ENCODE measurements at regions not wholly inside any gene's neighbourhood (a gene's known extent, or its start where the extent isn't known, plus 50 kb on each side); places are given as distances from the start of the nearest gene placed in this dataset.

GRCh38 chr5:173800340-173800739 is 87.8 kb upstream of the CPEB4 start:
- intact Hi-C loops (cut with micrococcal nuclease) = no loop called here

- intact Hi-C loops (cut with micrococcal nuclease) = no loop called here
Measured at GRCh38 chr5:173801006-173801405, 87.1 kb upstream of the CPEB4 start.

DNA sequence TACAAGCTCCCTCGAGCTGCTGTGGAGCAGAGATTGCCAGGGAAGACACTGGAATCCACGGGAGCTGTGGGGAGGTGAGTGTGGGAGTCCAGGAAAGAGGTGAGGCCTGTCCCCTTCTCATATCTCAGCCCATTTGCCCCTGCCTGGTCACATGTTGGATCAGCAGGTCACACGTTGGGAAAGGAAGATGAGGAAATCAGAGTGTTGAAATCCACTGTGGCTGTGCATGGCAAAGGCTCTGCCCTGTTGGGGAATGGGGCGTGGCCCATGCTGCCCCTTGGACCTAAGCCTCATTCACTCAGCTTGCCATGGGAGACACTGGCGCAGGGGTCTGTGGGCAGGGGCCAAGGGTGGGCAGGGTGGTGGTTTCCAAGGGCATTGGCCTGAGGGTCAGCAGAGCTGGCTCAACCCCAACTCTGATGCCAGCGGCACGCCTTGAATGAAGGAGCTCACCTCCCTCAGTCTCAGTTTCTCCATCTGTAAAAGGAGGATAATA is 85.4 kb upstream of the CPEB4 start:
- intact Hi-C loops (cut with micrococcal nuclease) = no loop called here

- intact Hi-C loops (cut with micrococcal nuclease) = no loop called here
Measured at GRCh38 chr5:173804579-173804978, 83.6 kb upstream of the CPEB4 start.

GRCh38 chr5:173806270-173807035 is 81.7 kb upstream of the CPEB4 start:
- intact Hi-C loops (cut with micrococcal nuclease) = no loop called here

DNA sequence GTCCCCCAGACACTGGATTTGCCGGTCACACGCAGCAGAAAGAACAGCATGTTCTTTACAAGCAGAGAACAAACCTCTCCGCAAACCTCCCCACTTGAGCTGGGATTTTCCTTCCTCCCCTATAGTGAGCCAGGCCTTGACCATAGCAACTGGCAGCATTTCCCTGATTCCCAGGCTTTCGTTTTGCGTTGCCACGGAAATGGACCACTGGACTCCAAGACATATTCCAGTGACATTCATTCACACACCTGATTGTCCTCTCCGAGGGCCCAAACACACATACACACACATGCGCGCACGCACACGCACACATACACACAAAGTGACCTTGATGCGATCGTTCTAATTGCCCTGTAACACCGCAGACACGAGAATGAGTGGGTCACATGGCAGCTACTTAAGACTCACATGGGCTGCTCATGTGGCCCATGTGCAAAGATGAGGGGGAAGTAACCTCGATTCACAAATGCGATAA is 80.9 kb upstream of the CPEB4 start:
- intact Hi-C loops (cut with micrococcal nuclease) = no loop called here

DNA sequence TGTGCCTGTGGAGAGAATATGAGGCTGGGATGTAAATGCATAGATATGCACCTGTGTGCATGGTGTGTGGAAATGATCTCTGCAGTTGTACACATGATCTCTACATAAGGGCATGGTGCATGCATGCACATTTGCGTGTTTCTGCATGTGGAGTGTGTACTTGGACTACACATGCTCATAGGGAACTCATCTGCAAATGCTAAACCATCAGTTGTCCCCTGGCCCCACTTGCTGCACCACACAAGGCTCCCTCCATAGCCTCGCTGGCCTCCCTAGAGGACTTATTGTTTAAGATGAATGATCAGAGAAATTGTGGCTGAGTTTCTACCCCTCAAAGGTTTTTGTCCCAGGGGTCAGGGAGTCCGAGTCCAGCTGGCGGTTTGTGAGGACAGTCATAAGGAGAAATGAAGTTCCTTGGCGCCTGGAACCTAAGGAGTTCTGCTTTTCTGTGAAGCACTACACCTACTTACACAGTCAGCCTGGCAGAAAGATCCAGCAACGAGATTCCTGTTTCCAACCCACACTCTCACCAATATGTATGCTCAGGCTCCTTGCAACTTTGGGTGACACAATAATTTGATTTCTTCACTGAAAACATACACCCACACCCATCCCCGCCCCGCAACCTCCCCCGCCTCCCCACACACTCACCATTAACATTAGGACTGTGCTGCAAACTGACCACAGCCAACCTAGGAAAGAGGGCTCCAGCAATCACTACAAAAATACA is 79.9 kb upstream of the CPEB4 start:
- intact Hi-C loops (cut with micrococcal nuclease) = no loop called here

- intact Hi-C loops (cut with micrococcal nuclease) = no loop called here
Measured at GRCh38 chr5:173809014-173809413, 79.1 kb upstream of the CPEB4 start.

GRCh38 chr5:173812811-173813550 is 75.2 kb upstream of the CPEB4 start:
- intact Hi-C loops (cut with micrococcal nuclease) = no loop called here

DNA sequence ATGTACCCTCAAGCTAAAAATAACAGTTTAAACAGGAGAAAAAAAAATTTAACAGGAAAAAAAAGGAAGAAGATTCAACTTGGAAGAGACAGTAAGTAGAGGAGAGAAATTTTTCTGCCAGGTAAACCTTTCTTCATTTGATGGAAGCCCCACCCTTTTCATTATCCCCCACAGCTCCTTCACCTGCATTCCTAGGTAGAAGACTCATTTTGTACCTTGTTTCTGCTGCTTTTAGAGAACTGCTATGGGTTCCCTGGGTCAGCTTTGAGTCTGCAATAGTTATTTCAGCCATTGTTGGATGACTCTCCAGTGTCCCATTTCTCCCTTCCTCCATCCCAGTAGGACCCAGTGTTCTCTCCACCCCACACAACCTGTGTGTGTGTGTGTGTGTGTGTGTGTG is 74.1 kb upstream of the CPEB4 start:
- intact Hi-C loops (cut with micrococcal nuclease) = no loop called here

- intact Hi-C loops (cut with micrococcal nuclease) = no loop called here
Measured at GRCh38 chr5:173815571-173815970, 72.6 kb upstream of the CPEB4 start.

DNA sequence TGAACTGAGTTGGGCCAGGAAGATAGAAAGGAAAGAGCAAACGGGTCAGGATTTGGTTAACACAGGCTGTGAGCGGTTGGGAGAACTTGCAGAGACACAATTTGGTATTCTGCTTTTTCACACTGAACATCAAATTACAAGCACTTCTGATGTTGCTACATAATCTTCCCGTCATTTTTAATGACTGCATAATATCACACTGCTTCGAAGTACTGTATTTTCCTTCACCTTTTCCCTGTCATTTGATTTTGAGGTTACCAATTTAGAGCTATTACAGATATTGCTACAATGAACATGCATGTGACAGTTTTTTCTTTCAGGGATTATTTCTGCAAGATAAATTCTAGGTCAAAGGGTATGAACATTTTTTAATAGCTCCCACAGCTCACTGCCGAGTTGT is 71.4 kb upstream of the CPEB4 start:
- intact Hi-C loops (cut with micrococcal nuclease) = no loop called here

- intact Hi-C loops (cut with micrococcal nuclease) = no loop called here
Measured at GRCh38 chr5:173817561-173817960, 70.6 kb upstream of the CPEB4 start.

GRCh38 chr5:173819521-173819920 is 68.6 kb upstream of the CPEB4 start:
- intact Hi-C loops (cut with micrococcal nuclease) = no loop called here

DNA sequence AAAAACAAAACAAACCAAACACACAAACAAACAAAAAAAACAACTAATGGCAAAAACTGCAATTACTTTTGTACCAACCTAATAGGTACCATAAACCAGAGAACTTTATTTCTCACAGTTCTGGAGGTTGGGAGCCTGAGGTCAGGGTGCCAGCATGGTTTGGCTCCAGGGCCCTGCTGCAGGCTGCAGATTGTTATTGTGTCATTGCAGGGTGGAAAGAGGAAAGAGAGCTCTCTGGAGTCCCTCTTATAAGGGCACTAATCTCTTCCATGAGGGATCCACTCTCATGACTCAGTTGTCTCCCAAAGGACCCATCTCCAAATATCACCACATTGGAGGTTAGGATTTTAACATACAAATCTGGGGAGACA is 64.9 kb upstream of the CPEB4 start:
- intact Hi-C loops (cut with micrococcal nuclease) = no loop called here

DNA sequence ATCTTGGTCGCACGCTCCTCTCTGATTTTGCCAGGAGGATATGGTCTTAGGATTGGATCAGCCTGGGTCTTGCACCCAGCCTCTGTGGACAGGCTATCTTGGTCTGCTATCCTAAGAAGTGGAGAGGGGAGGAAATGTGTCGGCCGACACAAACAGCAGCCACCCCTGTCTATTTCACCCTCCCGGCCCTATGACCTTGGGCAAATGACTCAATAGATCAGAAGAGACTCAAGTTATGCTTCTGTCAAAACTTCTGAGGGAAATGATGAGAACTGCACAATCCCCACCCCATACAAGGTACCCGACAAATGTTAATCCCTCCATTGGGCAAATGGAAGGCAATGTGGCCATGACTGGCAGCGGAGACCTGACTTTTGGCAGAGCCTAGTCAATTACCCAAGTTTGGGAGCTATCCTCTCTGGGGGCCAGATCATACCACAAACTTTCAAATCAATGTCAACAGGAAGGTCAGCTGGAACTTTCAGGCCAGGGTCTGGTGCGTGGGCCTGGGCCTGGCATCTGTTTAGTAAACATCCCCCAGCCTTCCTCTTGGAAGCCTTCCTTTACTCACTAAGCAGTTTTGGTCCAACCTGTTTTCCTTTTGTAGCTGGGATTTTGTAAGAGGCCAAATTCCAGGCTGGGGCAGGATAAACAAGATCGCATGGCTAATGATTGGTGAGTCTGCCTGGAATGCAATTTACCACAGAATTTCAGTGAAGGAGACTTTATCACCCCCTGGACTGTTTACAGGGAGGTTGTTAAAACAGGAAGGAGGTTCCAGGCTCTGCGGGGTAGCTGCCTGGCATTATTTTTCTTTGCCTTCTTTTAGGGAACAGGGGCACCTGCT is 64.2 kb upstream of the CPEB4 start:
- intact Hi-C loops (cut with micrococcal nuclease) = no loop called here

DNA sequence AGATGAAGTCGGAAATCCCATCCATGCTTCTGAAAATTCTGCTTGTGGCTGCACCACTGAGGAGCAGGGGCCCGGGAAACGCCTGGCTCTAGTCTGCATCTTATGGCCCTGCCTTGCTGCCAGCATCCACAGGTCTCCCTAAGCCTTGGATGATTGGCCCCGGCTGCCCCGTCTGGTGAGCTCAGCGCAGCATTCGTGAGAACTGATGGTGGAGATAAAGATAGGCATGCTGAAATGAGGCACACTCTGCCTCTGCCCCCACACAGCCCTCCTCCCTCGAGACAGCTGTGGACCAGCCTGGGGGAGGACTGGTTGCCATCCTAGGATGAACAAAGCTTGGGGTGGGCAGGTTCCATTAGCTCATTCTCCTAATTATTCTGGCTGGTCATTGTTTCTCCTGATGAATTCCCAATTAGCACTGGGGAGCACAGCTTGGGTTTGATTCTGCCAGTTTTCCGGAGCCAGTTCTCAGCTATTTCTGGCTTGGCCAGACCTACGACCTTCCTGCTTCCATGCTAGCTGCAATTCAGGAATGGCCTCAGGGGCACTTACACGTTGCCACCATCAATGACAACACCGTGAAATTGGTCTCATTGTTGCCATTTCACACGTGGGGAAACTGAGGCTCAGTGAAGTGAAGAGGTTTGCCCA is 62.8 kb upstream of the CPEB4 start:
- intact Hi-C loops (cut with micrococcal nuclease) = no loop called here

DNA sequence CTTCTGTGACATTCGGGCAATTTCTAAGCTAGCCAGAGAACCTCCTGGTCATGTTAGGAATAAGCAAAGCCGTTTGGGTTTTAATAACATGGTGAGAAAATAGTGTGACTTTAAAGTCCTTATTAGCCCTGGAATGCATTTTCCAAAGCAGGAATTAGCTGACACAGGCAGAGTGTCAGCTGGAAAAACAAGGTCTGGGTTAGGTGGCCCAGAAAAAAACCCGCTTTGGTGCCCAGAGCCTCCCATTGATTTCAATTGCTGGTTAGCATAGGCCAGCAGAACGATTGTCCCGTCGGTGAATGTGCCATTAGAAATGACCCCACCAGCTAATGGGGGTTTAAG is 62.1 kb upstream of the CPEB4 start:
- intact Hi-C loops (cut with micrococcal nuclease) = no loop called here

DNA sequence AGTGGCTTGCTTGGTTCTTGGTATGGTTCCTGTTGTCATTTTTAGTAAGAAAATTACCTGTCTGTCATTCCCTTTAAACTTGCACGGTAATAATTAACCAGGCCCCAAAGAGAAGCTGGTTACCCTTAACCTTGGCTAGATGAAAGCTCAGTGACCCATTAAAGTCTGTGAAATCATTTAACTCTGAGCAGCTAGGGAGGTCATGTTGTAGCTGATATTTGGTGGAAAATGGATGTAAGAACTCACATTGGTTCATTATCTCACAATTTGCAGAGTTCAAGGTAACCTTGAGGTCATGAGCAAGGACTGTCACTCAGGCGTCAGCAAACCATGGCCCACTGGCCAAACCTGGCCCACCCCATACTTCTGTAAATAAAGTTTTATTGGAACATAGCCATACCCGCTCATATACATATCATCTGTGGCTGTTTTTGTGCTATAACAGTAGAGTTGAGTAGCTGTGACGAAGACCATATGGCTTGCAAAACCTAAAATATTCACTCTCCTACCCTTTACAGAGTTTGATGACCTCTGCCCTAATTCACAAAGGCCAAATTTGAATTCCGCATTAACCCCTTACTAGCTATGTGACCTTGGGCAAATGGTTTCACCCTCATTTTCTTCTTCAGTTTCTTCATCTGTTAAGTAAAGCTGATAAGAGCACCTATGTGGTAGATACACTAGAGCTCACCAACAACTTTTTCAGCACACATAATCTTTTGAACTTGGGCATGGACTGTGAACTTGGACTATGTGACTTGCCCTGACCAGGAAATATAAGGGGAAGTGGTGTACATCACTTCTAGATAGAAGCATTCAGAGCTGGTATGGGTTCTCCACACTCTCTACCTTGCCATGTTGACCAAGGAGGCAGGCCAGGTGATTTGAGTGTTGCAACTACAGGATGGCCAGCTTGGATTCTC is 61.5 kb upstream of the CPEB4 start:
- intact Hi-C loops (cut with micrococcal nuclease) = no loop called here

GRCh38 chr5:173828952-173829351 is 59.2 kb upstream of the CPEB4 start:
- intact Hi-C loops (cut with micrococcal nuclease) = no loop called here
